ENCODE measurements at regions not wholly inside any gene's neighbourhood (a gene's known extent, or its start where the extent isn't known, plus 50 kb on each side); places are given as distances from the start of the nearest gene placed in this dataset.
"Not testable (repeated sequence)": the region's sequence is repeated elsewhere in the genome, so short reads cannot be mapped to it uniquely, and the experiment has no call there.

DNA sequence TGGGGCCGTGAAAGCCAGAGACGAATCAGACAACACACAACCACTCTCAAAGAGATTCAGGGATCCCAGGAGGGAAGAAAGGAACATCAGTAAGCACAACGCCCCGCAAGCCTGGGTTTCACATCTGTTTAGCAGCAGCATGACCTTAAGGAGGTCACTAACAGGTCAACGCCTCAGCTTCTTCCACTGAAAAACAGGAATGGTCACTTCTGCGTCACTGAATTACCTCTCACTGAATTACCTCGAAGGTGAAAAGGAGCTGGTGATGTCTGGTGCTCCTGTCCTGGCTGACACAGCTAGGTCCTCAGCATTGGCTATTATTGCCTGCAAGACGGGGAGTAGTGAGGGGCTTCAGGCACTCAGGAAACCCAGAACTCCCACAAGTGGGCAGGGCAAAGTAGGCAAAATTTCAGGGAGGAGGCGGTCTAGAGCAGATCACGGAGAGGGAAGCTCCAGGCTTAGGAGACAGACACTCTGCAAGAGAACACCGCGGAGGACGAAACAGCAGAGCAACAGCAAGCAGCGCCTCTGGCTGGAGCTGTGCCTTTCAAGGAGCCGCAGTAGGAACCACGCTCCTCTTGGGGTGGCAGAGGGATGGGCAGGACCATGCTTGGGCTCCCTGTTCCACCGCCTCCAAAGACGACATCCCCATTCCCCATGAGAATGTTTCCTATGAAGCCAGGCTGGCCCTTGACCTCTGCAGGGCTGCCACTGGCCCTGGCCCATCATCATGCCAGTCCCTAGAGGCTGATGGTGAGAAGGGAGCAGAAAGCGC lies 108.4 kb downstream of the SINHCAF start:
- no peak for DNase-seq

DNA sequence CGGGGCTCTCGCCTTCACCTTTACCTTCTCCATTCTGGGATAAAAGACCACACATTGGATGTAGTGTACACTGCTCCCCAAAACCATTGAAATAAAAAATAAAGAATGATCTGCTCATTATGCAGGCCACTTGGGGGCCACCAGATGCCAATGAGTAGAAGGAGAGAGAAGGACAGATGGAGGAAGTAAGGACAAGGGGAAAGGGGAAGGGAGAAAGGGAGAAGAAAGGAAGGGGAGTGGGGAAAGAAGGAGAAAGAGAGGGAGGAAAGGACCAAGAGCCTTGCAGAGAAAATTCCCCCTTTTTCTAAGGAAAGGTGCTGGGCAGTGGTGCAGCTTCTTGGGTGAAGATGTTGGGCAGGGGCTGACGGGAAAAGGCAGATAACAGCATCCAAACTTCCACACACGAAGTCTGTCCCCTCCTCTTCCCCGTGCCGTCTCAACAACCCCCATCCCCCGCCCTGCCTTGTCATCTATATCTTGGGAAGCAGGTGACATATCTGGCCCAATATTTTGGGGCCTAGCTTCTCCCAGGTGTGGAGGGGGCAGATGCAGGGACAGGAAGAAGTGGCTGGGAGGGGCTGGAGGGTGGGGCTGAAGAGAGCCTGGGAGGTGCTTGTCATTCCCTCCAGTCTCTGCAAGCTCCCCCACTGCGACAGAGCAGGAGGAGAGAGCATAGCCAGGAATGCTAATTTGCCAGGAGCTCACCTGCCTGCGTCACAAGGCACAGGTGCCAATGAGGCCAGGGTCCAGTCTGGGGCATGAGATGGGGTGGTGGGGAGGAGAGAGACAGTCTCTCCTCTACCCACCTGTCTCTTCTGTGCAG lies 107.5 kb downstream of the SINHCAF start:
- DNase-seq, result no peak

DNA sequence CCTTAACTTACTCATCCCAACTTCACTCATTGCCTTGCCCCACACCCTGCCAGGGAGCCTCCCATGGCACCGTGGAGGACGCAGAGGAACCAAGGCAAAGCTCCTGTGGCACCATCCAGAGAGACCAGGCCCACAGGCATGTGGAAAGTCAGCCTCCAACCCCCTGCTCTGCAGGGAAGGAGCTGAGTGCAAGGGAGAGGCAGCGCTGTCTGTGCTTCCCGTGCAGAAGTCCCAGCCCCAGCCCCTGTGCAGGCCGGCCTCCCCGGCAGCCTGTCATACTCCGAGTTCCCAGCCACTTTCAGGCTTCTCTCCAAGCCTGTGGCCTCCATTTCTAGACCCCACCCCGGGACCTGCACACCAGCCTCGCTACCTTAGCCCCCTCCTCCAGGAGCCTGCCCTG lies 106.4 kb downstream of the SINHCAF start:
- no peak for DNase-seq

DNA sequence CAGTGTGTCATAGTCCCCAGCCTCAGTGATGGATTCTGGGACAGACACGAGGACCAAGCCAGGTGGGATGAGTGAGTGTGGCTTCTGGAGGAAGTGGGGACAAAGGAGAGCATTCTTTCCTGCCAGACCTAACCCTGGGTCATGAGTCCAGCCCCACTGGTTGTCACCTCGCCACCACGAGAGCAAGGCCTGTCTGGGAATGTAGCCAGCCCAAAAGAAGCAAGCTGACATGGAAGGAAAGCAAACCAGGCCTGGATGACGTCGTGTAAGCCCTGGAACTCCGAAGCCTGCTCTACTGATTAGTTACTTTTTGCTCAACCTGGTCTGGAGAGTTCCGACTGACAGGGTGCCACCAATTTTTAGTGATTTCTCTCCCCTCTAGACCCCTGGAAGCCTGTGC lies 105.9 kb downstream of the SINHCAF start:
- no peak for DNase-seq

DNA sequence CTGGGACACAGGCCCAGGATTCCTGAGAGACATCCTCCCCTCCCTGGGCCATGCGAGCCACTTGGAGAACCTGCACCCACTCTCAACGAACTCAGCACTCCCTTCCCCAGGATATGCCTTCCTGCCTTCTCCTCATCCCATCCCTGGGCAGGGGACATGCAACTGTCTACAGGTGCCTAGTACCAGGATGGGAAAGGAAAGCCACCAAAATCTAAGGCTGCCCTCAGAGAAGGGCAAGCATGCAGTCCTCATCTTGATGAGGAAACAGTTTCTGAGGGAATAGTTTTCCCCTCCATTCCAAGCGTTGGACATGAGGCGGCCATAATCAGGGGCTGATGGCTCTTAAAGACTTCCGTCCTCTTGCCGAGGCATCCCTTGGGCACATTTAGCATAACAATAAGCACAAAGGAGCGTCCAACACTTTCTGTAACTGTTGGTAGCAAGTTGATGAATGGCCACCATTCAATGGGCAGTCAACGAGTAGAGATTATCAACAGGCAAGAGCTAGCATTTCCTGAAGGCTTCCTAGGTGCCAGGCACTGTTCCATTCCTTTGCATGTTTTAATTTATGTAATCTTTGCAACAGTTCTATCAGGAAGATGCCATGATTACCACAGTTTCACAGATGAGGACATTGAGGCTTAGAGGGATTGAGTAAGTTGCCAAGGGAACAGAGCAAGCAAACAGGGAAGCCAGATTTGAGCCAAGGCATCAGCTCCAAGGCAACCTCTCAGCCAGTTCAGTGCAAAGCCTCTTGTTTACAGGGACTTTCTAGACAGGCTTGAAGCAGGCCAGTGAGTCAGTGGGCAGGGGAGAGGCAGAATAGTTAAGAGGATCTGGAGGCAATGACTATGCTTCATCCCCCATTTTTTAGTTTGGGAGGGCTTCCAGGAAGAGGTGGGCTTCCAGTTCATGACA lies 105.1 kb downstream of the SINHCAF start:
- no peak for DNase-seq

DNA sequence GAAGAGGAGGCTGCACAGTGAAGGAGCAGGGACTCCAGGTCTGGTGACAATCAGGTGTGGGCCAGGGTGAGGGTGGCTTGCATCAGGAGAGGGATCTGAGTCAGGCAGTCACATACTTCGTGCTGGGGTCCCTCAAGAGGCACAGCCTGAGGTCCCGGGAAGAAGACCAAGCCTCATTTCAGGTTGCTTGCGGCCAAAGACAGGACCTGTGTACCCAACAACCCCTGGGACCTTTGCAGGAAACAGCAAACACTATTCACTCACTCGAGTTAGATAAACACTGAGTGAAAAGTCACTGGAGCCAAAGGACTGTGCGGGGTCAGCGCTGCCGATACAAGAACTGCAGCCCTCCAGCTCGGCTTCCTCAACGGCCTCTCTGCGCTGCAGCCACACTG lies 104.4 kb downstream of the SINHCAF start:
- DNase-seq, result no peak

DNA sequence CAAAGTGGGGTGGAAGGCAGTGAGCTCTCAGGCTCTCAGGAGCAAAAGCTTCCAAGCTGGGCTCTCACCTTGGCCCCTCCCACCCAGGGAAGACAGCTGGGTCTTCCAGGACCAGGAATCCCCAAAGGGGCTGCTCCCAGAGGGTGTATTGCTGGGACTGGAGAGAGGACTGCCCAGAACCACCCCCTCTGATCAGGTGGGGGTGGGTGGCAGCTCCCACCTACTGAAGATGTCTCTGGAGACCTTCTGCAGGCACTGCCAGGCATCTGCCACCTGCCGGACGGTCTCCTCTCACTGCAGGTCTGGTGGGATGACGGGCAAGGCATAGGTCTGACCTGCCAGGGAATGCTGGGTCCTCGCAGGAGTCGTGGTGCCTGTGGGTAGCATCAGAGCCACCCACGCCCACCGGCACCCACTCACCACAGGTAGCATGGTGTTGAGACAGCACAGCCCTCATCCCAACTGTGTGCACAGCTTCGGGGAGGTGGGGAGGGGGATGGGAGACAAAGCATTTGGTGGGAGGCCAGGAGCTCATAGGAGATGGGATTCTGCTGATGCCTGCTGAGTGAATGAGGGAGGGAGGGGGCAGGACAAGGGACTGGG lies 103.2 kb downstream of the SINHCAF start:
- no peak for DNase-seq

DNA sequence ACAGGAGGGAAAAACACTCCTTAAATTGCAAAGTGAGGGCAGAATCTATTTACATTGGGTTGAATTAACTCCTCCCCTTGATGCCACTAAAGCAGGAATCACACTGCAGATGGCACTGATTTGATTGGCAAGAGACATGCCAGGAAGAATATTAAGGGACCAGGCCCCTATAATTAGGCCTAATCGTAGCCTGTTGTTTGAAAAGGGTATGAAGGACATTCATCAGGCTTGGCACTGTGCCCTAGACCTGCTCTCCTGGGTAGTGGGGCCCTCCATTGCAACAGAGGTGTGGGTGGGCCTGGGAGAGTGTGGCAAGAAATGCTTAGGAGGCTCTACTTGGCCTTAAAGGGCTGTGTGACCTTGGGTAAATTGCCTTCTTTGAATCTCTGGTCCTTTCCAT lies 102.3 kb downstream of the SINHCAF start:
- not testable (repeated sequence) for DNase-seq

DNA sequence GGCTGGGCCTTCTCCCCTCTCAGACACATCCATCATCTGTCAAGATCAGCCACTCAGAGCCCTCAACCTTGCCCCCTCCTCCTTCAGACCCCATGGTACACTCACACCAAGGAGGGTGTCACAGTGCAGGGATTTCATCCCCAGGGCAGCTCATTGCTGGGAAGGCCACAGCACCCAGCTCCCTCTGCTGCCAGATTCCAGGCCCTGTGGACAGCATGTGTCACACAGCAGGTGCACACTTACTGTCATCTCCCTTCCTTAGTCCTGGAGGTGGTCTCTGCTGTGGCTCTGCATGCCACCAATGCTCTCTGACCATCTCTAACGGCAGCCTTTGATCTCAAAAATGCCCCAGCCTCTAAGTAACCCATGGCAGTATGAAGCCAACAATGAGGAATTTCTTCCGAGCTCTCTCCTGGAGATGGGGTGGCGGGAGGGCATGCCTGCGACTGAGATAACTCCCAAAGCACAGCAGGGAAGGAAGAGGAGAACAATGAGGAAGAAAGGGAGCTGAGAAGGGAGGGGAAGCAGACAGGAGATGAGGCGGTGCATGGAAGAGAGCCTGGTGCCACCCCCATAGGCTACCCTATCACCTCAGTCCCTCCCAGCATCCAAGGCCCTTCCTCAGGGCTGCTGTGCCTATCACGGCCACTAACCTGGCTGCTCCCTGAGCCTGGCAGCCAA lies 101.0 kb downstream of the SINHCAF start:
- no peak for DNase-seq

DNA sequence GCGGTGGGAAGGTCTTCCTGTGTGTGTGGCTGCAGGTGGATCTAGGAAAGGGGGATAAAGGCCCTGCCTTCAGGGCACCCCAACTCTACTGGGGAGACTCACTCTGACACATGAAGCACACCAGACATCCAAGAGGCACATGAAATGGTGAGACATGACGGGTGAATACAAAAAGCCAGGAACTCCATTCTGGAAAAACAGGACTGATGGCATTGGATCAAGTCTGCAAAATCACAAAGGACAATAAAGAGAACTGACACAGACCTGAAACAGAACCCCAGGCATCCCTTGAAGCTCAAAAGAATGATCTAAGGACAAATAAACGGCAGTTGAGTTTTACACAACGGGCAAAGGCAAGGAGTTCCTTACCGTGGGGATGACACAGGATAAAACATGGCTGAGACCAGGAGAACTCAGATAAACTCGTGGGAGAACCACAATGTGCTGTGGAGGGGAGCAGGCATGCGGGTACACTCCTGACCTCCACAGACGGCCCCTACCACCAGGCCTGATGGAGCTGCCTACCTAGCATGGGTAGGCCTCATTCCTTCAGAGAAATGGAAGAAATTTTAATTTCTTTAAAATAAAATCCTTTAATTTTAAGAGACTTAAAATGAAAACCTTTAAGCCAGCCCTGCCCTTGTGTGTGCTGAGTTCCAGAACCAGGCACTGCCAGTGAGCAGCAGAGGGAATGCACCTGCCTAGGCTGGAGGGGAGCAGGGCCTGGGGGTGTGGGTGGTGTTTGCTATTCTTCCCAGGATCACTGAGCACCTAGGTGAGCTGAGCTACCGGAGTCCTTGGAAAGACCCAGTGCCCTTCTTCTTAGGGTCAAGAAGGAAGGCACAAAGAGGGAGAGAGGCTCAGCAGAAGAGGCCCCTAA lies 100.1 kb downstream of the SINHCAF start:
- no peak for DNase-seq

DNA sequence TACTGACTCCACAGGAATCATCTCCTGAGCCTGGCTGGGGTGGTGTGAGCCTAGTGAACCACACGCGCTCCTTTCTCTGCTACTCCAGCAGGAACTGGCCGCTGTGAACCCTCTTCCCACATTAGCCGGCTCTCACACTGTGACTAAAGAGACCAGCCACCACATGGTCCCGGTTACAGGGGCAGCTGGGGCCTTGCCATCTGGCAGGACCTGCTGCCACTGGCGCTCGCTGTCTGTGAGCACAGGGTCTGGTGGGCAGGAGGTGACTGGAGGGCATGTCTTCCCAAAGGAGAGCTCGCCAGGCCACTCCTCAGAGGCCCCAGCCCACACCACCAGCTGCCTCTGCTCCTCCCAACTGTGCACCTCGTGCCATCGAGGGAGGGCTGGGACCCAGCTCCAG lies 99.3 kb downstream of the SINHCAF start:
- no peak for DNase-seq

DNA sequence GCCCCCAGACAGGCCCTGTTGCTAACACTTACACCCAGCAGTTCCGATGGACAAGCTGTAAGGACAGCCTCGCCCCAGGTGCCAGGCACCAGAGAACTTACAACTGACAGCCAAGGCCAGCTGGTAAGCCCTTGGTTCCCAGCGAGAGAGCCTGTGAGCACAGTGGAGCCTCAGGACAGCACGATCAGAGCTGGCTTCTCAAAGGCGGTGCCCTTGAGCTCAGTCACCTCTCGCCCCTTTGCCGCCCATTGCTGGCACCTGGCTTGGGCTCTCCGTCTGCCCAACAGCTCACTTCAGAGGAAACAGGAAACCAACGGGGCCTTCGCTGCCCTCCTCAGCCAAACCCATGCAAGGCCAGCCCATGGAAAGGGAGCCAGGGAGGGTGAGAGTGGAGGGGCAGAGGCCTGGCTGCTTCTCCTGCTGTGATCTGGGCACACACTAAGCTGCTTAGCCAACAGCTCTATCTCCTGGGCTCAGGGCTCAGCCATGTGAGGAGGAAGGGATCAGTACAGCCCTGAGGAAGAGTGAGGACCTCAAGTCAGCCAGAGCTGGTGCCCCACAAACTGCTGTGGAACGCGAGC lies 98.5 kb downstream of the SINHCAF start:
- no peak for DNase-seq

DNA sequence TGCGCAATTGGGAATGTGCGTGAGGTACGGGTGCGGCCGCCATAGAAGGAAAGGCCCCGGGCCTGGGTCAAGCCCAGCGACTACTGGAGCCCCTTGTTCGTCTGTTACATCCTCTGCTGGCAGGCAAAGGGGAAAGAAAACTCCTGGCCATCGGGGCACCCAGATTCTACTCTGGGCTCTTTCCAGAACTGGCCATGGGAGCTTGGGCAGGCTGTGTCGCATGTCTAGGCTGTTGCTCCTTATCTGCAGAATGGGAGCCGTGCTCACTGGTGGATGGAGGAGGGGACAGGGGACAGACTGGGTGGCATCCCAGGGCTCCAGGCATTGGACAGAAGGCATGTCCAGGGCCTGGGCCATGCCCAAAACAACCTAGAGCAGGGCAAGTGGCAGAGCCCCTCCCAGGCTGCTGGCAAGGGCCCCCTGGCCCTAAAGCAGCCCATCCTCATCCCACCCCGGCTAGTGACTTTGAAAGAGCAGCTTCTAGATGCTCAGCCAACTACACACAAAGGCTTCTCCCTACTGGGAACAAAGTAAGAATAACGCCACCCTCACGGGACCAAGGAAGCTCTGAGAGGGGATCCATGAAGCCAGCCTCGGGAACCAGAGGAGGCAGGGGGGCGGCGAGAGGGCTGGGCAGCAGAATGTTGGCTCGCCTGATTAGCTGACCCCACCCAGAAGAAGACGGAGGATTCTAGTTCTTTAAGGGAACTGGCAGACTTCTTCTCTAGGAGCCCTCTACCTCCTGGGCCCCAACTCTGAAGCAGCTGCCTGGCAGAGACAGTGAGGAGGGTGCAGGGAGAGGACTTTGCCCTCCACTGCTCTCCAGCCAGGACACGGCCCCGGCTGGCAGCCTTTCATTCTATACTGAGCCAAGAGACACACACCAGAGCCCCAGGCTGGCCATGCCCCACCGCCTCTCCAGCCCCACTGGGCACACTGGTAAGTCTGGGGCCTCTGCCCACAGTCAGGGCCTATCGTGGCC lies 96.8 kb downstream of the SINHCAF start:
- DNase-seq, result no peak

DNA sequence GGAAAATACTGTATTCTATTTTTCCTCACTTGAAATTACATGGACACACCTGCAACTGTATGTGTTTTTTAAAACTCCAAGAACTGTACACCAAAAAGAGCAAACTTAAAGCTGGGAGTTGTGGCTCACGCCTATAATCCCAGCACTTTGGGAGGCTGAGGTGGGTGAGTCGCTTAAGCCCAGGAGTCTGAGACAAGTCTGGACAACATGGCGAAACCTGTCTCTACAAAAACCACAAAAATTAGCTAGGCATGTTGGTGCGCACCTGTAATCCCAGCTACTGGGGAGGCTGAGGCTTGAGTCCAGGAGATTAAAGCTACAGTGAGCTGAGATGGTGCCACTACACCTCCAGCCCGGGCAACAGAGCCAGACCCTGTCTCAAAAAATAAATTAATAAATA lies 95.9 kb downstream of the SINHCAF start:
- DNase-seq, result no peak
